ENCODE measurements at regions not wholly inside any gene's neighbourhood (a gene's known extent, or its start where the extent isn't known, plus 50 kb on each side); places are given as distances from the start of the nearest gene placed in this dataset.

DNA sequence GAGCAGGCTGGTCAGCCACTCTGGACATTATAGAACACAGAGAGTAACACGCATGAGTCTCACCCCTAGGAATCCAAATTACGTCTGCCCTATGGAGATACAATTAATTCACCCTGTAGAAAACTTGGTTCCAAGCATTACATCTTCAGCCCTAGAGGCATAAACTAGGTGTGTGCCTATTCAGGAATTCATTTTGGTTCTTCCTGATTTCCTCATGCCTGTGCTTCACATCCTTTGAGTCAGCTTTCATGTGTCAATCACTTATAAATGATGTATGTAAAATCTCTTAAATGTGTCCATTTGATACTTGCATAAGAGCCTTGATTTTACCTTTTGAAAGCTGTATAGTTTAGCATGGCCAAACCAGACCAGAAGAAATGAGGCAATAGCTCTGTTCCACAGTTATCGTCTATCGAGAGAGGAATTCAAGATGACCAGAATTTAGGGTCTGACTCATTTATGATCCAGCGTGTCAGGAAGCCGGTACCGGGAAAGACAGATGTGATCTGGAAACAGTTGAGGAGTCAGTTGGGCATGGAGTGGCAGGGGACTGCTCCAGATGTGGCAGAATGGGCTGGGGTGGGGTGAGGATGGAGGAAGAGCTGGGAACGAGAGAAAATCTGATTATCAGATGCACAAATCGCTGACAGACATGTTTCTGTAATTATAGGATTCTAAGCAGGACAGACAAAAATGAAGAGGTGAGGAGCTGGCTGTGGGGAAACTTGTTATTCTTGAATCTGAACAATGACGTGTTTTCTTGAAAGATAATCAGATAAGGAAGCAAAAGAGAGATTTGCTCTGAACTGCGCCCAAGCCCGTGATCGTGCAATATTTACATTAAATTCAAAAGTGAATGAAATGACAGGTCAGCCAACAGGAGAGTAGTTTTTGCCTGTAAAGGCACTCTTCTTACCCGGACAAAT lies 76.7 kb downstream of the C16orf95 start:
- no peaks in the 10 kb centered on the region for H3K36me3 ChIP-seq (ENCODE audit: control insufficient read depth, insufficient read depth, low read length)
- TF ChIP-seq, protein P1, sequence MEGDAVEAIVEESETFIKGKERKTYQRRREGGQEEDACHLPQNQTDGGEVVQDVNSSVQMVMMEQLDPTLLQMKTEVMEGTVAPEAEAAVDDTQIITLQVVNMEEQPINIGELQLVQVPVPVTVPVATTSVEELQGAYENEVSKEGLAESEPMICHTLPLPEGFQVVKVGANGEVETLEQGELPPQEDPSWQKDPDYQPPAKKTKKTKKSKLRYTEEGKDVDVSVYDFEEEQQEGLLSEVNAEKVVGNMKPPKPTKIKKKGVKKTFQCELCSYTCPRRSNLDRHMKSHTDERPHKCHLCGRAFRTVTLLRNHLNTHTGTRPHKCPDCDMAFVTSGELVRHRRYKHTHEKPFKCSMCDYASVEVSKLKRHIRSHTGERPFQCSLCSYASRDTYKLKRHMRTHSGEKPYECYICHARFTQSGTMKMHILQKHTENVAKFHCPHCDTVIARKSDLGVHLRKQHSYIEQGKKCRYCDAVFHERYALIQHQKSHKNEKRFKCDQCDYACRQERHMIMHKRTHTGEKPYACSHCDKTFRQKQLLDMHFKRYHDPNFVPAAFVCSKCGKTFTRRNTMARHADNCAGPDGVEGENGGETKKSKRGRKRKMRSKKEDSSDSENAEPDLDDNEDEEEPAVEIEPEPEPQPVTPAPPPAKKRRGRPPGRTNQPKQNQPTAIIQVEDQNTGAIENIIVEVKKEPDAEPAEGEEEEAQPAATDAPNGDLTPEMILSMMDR (IDR thresholded peaks at IDR 0.05; ENCODE audit: insufficient read depth, low read length, severe bottlenecking): no peak
- H3K27me3 ChIP-seq (ENCODE audit: control insufficient read depth, insufficient read depth, low read length): no peaks in the 10 kb centered on the region
- FAIRE-seq (no peak), DNase-seq (ENCODE audit: low read depth) (peak; percentile 27)
- H3K4me3 ChIP-seq (ENCODE audit: low read depth, low read length): no peak overlapping the region

DNA sequence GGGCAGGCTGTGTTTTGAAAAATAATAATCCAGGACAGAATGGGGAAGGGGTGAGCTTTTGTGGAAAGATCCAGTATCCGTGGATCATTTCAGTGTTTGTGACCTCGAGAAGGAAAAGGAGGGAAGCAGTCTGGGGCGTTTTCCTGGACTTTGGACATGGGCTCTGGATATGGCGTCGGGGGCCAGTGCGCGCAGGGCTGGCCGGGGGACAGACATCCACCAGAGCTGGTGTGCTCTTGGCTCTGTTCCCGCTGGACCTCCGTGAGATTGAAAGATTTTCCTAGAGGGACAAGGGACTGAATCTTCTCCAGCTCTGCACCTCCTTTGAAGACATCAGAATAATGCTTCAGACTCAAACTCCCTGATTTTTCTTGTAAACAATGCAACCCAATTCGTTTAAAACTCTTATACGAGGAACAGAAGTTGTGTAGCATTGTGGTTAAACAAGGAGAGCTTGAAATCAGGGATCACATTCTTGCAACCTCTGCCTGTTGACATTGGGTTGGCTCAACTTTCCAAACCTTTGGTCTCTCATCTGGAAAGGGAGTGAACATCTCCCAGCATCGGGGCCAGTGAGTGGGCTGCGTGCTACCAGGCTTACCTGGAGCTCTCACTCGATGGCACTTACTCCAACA lies 75.9 kb downstream of the C16orf95 start:
- no peak for FAIRE-seq
- TF ChIP-seq, protein P1 (IDR thresholded peaks at IDR 0.05; ENCODE audit: insufficient read depth, low read length, severe bottlenecking): no peak
- Histone ChIP-seq H3K36me3 (ENCODE audit: control insufficient read depth, insufficient read depth, low read length) (no peaks in the 10 kb centered on the region), H3K27me3 (ENCODE audit: control insufficient read depth, insufficient read depth, low read length) (no peaks in the 10 kb centered on the region), H3K4me3 (ENCODE audit: low read depth, low read length) (no peak overlapping the region)
- no peak for DNase-seq (ENCODE audit: low read depth)

DNA sequence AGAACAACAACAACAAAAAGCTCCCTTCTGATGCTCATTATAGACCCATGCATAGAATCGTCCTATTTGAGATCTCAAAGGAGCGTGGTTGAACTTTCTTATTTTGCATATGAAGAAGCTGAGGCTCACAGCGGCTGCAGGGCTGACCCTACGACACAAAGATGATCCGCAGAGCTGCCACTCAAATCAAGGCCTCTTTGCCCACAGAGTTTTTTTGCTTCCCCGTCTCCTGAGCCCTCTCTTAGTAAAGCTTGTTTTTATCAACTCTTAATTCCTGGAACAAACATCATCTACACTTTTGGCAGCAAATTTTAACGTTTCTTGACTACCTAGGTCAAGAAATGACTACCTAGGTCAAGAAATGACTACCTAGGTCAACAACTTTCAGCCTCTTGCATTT lies 73.7 kb downstream of the C16orf95 start:
- Histone ChIP-seq H3K27me3 (ENCODE audit: control insufficient read depth, insufficient read depth, low read length) (no peaks in the 10 kb centered on the region), H3K4me3 (ENCODE audit: low read depth, low read length) (no peak overlapping the region), H3K36me3 (ENCODE audit: control insufficient read depth, insufficient read depth, low read length) (no peaks in the 10 kb centered on the region)
- TF ChIP-seq, protein P1 (IDR thresholded peaks at IDR 0.05; ENCODE audit: insufficient read depth, low read length, severe bottlenecking): no peak
- DNase-seq (ENCODE audit: low read depth) (no peak), FAIRE-seq (no peak)

GRCh38 chr16:87244636-87245197 lies 72.5 kb downstream of the C16orf95 start:
- FAIRE-seq: no peak
- TF ChIP-seq, protein P1 (IDR thresholded peaks at IDR 0.05; ENCODE audit: insufficient read depth, low read length, severe bottlenecking): no peak
- Histone ChIP-seq H3K36me3 (ENCODE audit: control insufficient read depth, insufficient read depth, low read length) (no peaks in the 10 kb centered on the region), H3K4me3 (ENCODE audit: low read depth, low read length) (no peak overlapping the region), H3K27me3 (ENCODE audit: control insufficient read depth, insufficient read depth, low read length) (no peaks in the 10 kb centered on the region)
- no peak for DNase-seq (ENCODE audit: low read depth)

DNA sequence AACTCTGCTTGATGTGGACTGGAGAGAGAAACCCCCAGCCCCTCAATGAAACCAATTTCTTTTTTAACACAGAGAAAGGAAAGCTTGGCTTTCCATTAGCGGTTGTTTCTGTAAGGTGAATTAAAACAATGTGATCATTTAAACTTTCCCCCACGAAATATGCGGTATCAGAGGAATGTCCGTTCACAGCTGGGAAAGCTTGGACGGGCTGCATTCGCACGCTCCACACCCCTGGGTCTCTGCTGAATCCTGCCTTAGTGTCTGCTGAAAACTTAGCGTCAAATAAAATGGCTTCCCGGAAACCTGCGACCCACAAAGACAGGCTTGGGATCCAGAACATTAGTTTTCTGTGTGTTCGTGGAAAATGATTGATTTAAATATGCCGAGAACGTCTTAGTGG lies 71.7 kb downstream of the C16orf95 start:
- no peaks in the 10 kb centered on the region for H3K27me3 ChIP-seq (ENCODE audit: control insufficient read depth, insufficient read depth, low read length)
- DNase-seq (ENCODE audit: low read depth): no peak
- TF ChIP-seq, protein P1 (IDR thresholded peaks at IDR 0.05; ENCODE audit: insufficient read depth, low read length, severe bottlenecking): no peak

More for the DNA sequence above, 71.7 kb downstream of the C16orf95 start:
- H3K4me3 ChIP-seq (ENCODE audit: low read depth, low read length): no peak overlapping the region
- H3K36me3 ChIP-seq (ENCODE audit: control insufficient read depth, insufficient read depth, low read length): no peaks in the 10 kb centered on the region
- no peak for FAIRE-seq

Measured in bronchial epithelial cell (primary cell).